Adipocyte (in vitro differentiated cells): ENCODE measurements at regions not wholly inside any gene's neighbourhood (a gene's known extent, or its start where the extent isn't known, plus 50 kb on each side); places are given as distances from the start of the nearest gene placed in this dataset.

ENCODE experiments used
- DNase-seq: peaks from one replicate; pipeline ENCODE4 v3.0.0-alpha.2; 2015; ENCODE audit warnings: low read depth
- H3K27me3 ChIP-seq: replicated peaks from 2 replicates; pipeline ENCODE4 v1.7.0; 2013; ENCODE audit warnings: mild to moderate bottlenecking, low read length, moderate library complexity; ENCODE audit not compliant: control insufficient read depth, insufficient read depth
- H3K36me3 ChIP-seq: 2 replicates; pipeline ENCODE4 v1.7.0; 2013; ENCODE audit warnings: low read length, mild to moderate bottlenecking, moderate library complexity; ENCODE audit not compliant: control insufficient read depth, insufficient read depth, severe bottlenecking
- H3K4me1 ChIP-seq: 2 replicates; pipeline ENCODE4 v1.7.0; 2013; ENCODE audit warnings: mild to moderate bottlenecking, low read length, moderate library complexity; ENCODE audit not compliant: control insufficient read depth, insufficient read depth
- H3K4me3 ChIP-seq: 2 replicates; pipeline ENCODE4 v1.7.0; 2013; ENCODE audit warnings: mild to moderate bottlenecking, low read length, moderate library complexity
- H3K9ac ChIP-seq: 2 replicates; pipeline ENCODE4 v1.7.0; 2013; ENCODE audit warnings: mild to moderate bottlenecking, low read length, moderate library complexity
- H3K9me3 ChIP-seq: 2 replicates; pipeline ENCODE4 v1.7.0; 2013; ENCODE audit warnings: mild to moderate bottlenecking, low read length, moderate library complexity; ENCODE audit not compliant: control insufficient read depth

DNA sequence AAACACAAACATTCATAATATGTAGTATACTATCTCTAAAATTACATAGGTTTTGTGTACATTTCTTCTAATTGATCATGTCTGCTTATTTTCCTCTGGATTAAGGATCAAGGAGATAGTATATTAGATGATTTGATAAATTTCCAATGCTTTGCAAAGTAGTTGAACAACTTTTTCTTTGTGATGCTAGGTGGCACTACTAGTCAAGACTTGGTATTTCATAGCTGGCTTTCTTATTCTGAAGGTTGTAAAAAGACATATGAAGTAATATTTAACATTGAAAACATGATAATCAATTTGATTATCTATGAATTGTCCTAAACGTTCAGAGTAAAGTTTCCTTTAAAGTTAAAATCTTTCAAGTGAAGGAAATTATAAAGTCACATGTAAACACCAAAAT is 106.1 kb upstream of the FGF10 start:
- H3K4me3 ChIP-seq, result no peak overlapping the region

DNA sequence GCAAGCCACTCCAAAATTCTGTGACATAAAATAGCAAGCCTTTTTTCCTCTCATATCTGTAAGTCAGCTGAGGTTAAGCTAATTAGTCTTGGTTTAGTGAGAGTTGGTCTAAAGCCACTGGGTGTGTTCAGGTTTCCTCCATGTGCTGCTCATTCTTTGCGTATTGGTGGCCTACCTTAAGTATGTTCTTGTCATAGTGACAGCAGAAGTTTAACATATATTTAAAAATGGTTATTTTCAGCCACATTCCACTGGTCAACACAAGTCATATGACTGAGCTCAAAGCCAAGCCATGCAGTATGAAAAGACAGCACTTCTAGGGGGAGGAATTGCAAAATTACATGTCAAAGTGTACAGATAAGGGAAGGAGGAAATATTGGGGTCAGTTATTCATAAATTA is 100.5 kb upstream of the FGF10 start:
- Histone ChIP-seq H3K36me3 (no peaks in the 10 kb centered on the region), H3K4me3 (no peak overlapping the region), H3K9ac (no peak overlapping the region), H3K9me3 (no peaks in the 10 kb centered on the region), H3K4me1 (no peaks in the 10 kb centered on the region), H3K27me3 (no peaks in the 10 kb centered on the region)
- no peak for DNase-seq

More for the DNA sequence above, 106.1 kb upstream of the FGF10 start:
- Histone ChIP-seq H3K36me3 (no peaks in the 10 kb centered on the region), H3K9ac (no peak overlapping the region), H3K27me3 (no peaks in the 10 kb centered on the region), H3K9me3 (no peaks in the 10 kb centered on the region), H3K4me1 (no peaks in the 10 kb centered on the region)
- DNase-seq, result no peak

DNA sequence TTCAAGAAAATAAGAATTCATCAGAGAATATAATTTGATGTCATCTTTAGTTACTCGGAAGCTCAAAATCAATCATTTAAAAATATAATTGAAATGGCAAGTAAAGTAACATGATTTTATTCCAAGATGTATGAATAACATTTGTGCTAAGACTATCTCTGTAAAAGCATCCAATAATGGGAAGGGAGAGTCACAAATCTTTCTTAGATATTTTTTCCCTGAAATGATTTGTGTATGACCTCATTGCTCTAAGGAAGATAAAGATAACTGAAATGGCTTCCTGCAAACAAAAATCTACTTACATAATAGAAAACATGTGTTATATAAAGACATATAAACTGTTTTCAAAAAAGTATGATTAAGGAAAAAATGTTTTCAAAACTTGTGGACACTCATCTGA is 97.4 kb upstream of the FGF10 start:
- DNase-seq, result no peak
- no peak overlapping the region for H3K4me3 ChIP-seq
- no peaks in the 10 kb centered on the region for H3K9me3 ChIP-seq
- H3K36me3 ChIP-seq, result no peaks in the 10 kb centered on the region
- no peaks in the 10 kb centered on the region for H3K27me3 ChIP-seq
- H3K9ac ChIP-seq, result no peak overlapping the region
- no peaks in the 10 kb centered on the region for H3K4me1 ChIP-seq

DNA sequence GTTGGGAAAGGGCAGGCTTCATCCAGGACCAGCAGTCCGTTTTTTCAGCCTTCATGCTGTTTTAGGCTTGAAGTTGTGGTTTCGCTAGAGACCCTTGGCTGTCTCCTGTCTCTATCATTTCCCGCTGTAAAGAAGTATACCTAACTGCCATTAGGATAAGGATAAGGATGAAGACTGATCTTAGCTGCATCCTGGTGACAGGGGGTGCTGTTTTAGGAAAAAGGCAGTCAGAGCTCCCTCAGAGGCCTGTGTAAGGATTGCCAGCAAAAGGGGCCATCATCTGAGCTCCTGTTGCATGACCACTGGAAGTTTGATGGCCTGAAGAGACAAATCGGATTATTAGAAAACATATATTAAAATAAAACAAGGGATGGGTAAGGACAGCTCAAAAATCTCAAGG is 64.8 kb upstream of the FGF10 start:
- no peak overlapping the region for H3K4me3 ChIP-seq
- no peaks in the 10 kb centered on the region for H3K4me1 ChIP-seq
- no peaks in the 10 kb centered on the region for H3K27me3 ChIP-seq
- DNase-seq, result no peak
- H3K9ac ChIP-seq, result no peak overlapping the region
- peaks cover 17% of the 10 kb centered on the region for H3K9me3 ChIP-seq
- H3K36me3 ChIP-seq, result no peaks in the 10 kb centered on the region

DNA sequence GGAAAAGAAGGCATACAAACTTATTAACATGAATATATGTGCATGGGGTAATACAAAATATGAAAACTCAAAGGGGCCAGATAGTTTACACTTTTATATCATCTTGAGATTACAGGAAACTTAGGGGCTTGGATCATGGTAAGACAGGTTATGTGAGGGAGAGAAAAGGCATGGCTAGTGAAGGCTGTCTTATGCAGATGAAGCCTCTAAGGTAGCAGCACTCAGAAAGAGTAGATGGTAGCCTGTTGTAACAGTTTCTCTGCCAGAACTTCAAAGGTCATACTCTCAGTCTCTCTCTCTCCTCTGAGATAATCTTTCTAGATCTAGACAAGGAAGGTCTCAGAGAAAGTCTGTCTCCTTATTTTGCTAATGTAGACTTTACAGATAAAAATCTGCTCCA is 57.2 kb upstream of the FGF10 start:
- Histone ChIP-seq H3K4me1 (no peaks in the 10 kb centered on the region), H3K36me3 (no peaks in the 10 kb centered on the region), H3K4me3 (no peak overlapping the region), H3K27me3 (no peaks in the 10 kb centered on the region), H3K9ac (no peak overlapping the region), H3K9me3 (no peaks in the 10 kb centered on the region)
- no peak for DNase-seq

DNA sequence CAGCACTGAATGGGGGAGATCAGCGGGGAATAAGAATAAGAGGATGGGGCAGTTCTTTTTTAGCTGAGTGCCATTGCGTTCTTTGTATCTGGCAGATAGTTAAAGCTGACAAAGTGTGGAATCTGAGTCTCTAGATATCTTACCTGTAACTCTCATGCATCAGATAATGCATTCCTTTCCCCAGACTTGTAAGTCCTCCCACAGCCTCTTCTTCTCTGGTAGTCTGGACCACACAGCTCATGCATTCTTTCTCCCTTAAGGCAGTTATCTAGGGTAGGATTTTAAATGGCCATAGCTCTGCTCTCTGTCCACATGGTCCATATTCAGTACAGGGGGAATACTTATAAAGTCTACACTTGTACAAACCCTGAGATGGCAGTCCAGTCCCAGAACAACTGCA is 54.0 kb upstream of the FGF10 start:
- Histone ChIP-seq H3K4me3 (no peak overlapping the region), H3K9me3 (no peaks in the 10 kb centered on the region), H3K9ac (no peak overlapping the region), H3K36me3 (no peaks in the 10 kb centered on the region), H3K27me3 (no peaks in the 10 kb centered on the region), H3K4me1 (no peaks in the 10 kb centered on the region)
- DNase-seq, result no peak

DNA sequence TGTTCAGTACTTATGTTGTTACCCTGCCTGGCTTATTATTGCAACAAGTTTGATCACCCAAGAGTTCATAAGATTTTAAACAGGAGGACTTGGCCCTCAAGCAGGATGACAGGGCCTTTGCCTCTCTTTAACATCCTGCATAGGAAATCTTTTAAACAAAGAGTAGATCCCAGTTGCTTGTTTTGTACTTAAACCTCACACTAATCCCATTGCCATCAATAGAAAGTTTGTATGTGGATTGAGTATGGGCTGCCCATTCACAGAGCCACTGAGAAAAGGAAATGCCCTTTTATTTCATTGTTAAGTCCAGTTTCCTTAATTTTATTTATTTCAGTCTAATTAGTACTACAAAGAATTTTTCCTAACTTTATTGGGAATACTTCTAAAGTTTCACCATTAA is 52.2 kb upstream of the FGF10 start:
- Histone ChIP-seq H3K9me3 (no peaks in the 10 kb centered on the region), H3K4me3 (no peak overlapping the region), H3K9ac (no peak overlapping the region), H3K4me1 (no peaks in the 10 kb centered on the region), H3K36me3 (no peaks in the 10 kb centered on the region), H3K27me3 (no peaks in the 10 kb centered on the region)
- no peak for DNase-seq

DNA sequence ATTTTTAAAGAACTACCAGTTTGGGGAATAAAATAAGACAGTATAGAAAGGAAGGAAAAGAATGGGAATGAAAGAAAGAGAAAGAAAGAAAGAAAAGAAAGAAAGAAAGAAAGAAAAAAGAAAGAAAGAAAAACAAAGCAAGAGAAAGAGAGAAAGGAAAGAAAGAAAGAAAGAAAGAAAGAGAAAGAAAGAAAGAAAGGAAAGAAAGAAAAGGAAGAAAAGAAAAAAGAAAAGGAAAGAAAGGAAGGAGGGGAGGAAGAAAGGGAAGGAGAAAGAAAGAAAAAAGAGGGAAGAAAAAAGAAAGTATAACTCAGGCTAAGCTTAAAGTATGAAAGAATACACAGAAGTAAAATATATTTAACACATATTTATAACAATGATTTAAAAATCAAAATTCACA is 51.0 kb upstream of the FGF10 start:
- no peak for DNase-seq
- Histone ChIP-seq H3K9ac (no peak overlapping the region), H3K4me3 (no peak overlapping the region), H3K4me1 (no peaks in the 10 kb centered on the region), H3K36me3 (no peaks in the 10 kb centered on the region), H3K9me3 (no peaks in the 10 kb centered on the region), H3K27me3 (no peaks in the 10 kb centered on the region)
